KMS-11 (cell line): ENCODE measurements at regions not wholly inside any gene's neighbourhood (a gene's known extent, or its start where the extent isn't known, plus 50 kb on each side); places are given as distances from the start of the nearest gene placed in this dataset.

Source experiments
- H2AFZ ChIP-seq: fragments of 200-600 bp; sonication (generic); 2 replicates; pipeline ENCODE4 v1.6.1; 2016; ENCODE audit warnings: antibody characterized with exemption, mixed run types, low read depth
- H3K27ac ChIP-seq: fragments of 200-600 bp; sonication (generic); 2 replicates; pipeline ENCODE4 v1.6.1; 2016; ENCODE audit warnings: mild to moderate bottlenecking, mixed run types
- H3K27me3 ChIP-seq: fragments of 200-600 bp; sonication (generic); 2 replicates; pipeline ENCODE4 v1.6.1; 2017; ENCODE audit warnings: mild to moderate bottlenecking, low read depth, mixed run types, moderate library complexity; ENCODE audit not compliant: insufficient read depth
- H3K36me3 ChIP-seq: fragments of 200-600 bp; sonication (generic); 2 replicates; pipeline ENCODE4 v1.6.1; 2017; ENCODE audit warnings: mild to moderate bottlenecking, mixed run types; ENCODE audit not compliant: insufficient read depth
- H3K4me1 ChIP-seq: fragments of 200-600 bp; sonication (generic); 2 replicates; pipeline ENCODE4 v1.6.1; 2016; ENCODE audit warnings: mild to moderate bottlenecking, low read depth, mixed run types; ENCODE audit not compliant: poor library complexity, severe bottlenecking
- H3K4me2 ChIP-seq: fragments of 200-600 bp; sonication (generic); 2 replicates; pipeline ENCODE4 v1.7.0; 2016; ENCODE audit warnings: mild to moderate bottlenecking, mixed run types
- H3K4me3 ChIP-seq: fragments of 200-600 bp; sonication (generic); IDR thresholded peaks from 2 replicates; pipeline ENCODE4 v1.6.1; 2017; ENCODE audit warnings: low read depth, low read length, mixed read lengths; ENCODE audit not compliant: insufficient read depth
- H3K79me2 ChIP-seq: fragments of 200-600 bp; sonication (generic); 2 replicates; pipeline ENCODE4 v1.6.1; 2016; ENCODE audit warnings: low read depth, mixed run types; ENCODE audit not compliant: insufficient read depth
- H3K9ac ChIP-seq: fragments of 200-600 bp; sonication (generic); 2 replicates; pipeline ENCODE4 v1.6.1; 2016; ENCODE audit warnings: mild to moderate bottlenecking, mixed run types
- H4K20me1 ChIP-seq: fragments of 200-600 bp; sonication (generic); 2 replicates; pipeline ENCODE4 v1.6.1; 2016; ENCODE audit warnings: mild to moderate bottlenecking, mixed run types; ENCODE audit not compliant: insufficient read depth
- TF ChIP-seq, protein P1 (sequence below): fragments of 200-600 bp; sonication (generic); conservative IDR thresholded peaks from 2 replicates; pipeline ENCODE4 v1.6.1; 2017; ENCODE audit warnings: low read depth, mild to moderate bottlenecking, antibody characterized with exemption, low read length, moderate library complexity, mixed read lengths

- Histone ChIP-seq H3K27ac (no peak overlapping the region), H3K4me2 (no peak overlapping the region), H3K36me3 (no peaks in the 10 kb centered on the region), H3K27me3 (no peaks in the 10 kb centered on the region), H2AFZ (no peak overlapping the region), H4K20me1 (no peaks in the 10 kb centered on the region), H3K4me3 (no peak overlapping the region), H3K4me1 (no peaks in the 10 kb centered on the region), H3K79me2 (no peaks in the 10 kb centered on the region), H3K9ac (no peak overlapping the region)
- TF ChIP-seq, protein P1, sequence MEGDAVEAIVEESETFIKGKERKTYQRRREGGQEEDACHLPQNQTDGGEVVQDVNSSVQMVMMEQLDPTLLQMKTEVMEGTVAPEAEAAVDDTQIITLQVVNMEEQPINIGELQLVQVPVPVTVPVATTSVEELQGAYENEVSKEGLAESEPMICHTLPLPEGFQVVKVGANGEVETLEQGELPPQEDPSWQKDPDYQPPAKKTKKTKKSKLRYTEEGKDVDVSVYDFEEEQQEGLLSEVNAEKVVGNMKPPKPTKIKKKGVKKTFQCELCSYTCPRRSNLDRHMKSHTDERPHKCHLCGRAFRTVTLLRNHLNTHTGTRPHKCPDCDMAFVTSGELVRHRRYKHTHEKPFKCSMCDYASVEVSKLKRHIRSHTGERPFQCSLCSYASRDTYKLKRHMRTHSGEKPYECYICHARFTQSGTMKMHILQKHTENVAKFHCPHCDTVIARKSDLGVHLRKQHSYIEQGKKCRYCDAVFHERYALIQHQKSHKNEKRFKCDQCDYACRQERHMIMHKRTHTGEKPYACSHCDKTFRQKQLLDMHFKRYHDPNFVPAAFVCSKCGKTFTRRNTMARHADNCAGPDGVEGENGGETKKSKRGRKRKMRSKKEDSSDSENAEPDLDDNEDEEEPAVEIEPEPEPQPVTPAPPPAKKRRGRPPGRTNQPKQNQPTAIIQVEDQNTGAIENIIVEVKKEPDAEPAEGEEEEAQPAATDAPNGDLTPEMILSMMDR: no peak
Observed at GRCh38 chr9:93852728-93853127, 102.4 kb downstream of the BARX1 start.

DNA sequence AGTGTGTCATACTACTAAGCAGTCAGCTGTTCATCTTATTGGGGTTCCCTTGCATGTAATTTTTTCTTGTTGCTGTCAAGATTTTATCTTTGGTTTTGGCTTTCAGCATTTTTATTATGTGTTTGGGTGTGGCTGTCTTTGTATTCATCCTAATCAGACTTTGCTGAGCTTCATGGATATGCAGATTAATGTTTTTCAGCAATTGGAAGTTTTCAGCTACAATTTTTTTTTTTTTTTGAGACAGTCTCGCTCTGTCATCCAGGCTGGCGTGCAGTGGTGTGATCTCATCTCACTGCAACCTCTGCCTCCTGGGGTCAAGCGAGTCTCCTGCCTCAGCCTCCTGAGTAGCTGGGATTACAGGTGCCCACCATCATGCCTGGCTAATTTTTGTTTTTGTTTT, 108.8 kb downstream of the BARX1 start:
- no peaks in the 10 kb centered on the region for H4K20me1 ChIP-seq
- H3K27ac ChIP-seq: no peak overlapping the region
- H2AFZ ChIP-seq: no peak overlapping the region
- H3K79me2 ChIP-seq: no peaks in the 10 kb centered on the region
- no peak overlapping the region for H3K4me3 ChIP-seq
- no peaks in the 10 kb centered on the region for H3K36me3 ChIP-seq
- H3K4me2 ChIP-seq: no peak overlapping the region
- TF ChIP-seq, protein P1: no peak
- H3K4me1 ChIP-seq: no peaks in the 10 kb centered on the region
- H3K27me3 ChIP-seq: no peaks in the 10 kb centered on the region
- H3K9ac ChIP-seq: no peak overlapping the region

DNA sequence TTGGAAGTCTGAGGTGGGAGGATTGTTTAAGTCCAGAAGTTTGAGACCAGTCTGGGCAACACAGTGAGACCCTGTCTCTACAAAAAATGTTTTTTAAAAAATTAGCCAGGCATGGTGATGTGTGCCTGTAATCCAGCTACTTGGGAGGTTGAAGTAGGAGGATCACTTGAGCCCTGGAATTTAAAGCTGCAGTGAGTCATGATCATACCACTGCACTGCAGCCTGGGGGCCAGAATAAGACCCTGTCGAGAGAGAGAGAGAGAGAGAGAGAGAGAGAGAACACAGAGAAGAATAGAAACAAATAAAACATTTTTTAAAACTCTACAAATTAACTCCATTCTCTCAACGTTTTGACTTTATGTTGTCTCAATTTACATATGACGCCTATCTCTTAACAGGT, 111.8 kb downstream of the BARX1 start:
- Histone ChIP-seq H3K4me2 (no peak overlapping the region), H3K9ac (no peak overlapping the region), H3K79me2 (no peaks in the 10 kb centered on the region), H3K27me3 (no peaks in the 10 kb centered on the region), H3K27ac (no peak overlapping the region), H3K4me1 (no peaks in the 10 kb centered on the region), H3K4me3 (no peak overlapping the region), H3K36me3 (no peaks in the 10 kb centered on the region), H2AFZ (no peak overlapping the region), H4K20me1 (no peaks in the 10 kb centered on the region)
- TF ChIP-seq, protein P1: no peak

DNA sequence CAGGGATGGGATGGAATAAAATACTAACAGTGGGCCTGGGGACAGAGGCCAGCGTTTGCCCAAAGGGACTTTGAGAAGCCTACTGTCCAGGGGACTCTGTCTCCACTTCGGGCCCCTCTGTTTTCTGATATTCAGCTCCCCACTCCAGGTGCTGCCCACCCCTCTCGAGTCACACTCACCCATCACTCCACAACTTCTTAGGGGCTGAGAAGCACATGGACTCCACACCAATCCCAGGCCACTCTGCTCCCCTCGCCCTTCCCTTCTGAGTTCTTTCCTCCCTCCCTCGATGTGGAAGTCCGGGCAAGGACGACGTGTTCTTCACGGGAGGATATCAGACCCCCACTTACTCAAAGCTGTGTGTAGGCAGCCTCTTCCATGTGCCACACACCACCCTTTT, 124.5 kb downstream of the BARX1 start:
- no peak overlapping the region for H2AFZ ChIP-seq
- H3K4me3 ChIP-seq: no peak overlapping the region
- H3K4me2 ChIP-seq: no peak overlapping the region

More for the DNA sequence above, 124.5 kb downstream of the BARX1 start:
- Histone ChIP-seq H4K20me1 (no peaks in the 10 kb centered on the region), H3K79me2 (no peaks in the 10 kb centered on the region), H3K4me1 (no peaks in the 10 kb centered on the region), H3K36me3 (no peaks in the 10 kb centered on the region), H3K9ac (no peak overlapping the region), H3K27me3 (no peaks in the 10 kb centered on the region), H3K27ac (no peak overlapping the region)
- TF ChIP-seq, protein P1: no peak
